HEK293 (cell line): ENCODE measurements at regions not wholly inside any gene's neighbourhood (a gene's known extent, or its start where the extent isn't known, plus 50 kb on each side); places are given as distances from the start of the nearest gene placed in this dataset.

Source experiments
- BCL11B ChIP-seq: fragments of 450-650 bp; formaldehyde crosslinking; IDR thresholded peaks from 2 replicates; pipeline ENCODE4 v1.5.1; 2016; ENCODE audit warnings: low read depth, missing biosample characterization, missing genetic modification characterization
- KLF7 ChIP-seq: fragments of 450-650 bp; formaldehyde crosslinking; IDR thresholded peaks from 2 replicates; pipeline ENCODE4 v1.5.1; 2016; ENCODE audit warnings: missing biosample characterization, missing genetic modification characterization, borderline replicate concordance
- PRDM1 ChIP-seq: fragments of 450-650 bp; formaldehyde crosslinking; IDR thresholded peaks from 2 replicates; pipeline ENCODE4; 2016; ENCODE audit warnings: missing biosample characterization, missing genetic modification characterization
- PRDM10 ChIP-seq: fragments of 450-650 bp; formaldehyde crosslinking; IDR thresholded peaks from 2 replicates; pipeline ENCODE4 v1.5.1; 2016; ENCODE audit warnings: missing biosample characterization, missing genetic modification characterization
- PRDM4 ChIP-seq: fragments of 450-650 bp; formaldehyde crosslinking; IDR thresholded peaks from 2 replicates; pipeline ENCODE4 v1.5.1; 2017; ENCODE audit warnings: missing biosample characterization, missing genetic modification characterization
- SALL2 ChIP-seq: fragments of 450-650 bp; formaldehyde crosslinking; IDR thresholded peaks from 2 replicates; pipeline ENCODE4 v1.5.0; 2017; ENCODE audit warnings: missing biosample characterization, mild to moderate bottlenecking, missing genetic modification characterization, borderline replicate concordance
- SP7 ChIP-seq: fragments of 450-650 bp; formaldehyde crosslinking; IDR thresholded peaks from 2 replicates; pipeline ENCODE4 v1.5.1; 2016; ENCODE audit warnings: missing biosample characterization, missing genetic modification characterization
- TCF7L2 ChIP-seq: IDR thresholded peaks from 2 replicates; pipeline ENCODE4 v1.6.1; 2011; ENCODE audit warnings: low read depth, mild to moderate bottlenecking, inconsistent platforms, low read length, moderate library complexity, borderline replicate concordance
- ZBTB48 ChIP-seq: fragments of 450-650 bp; formaldehyde crosslinking; IDR thresholded peaks from 2 replicates; pipeline ENCODE4 v1.5.1; 2016; ENCODE audit warnings: missing biosample characterization, missing genetic modification characterization
- ZBTB7A ChIP-seq: fragments of 450-650 bp; formaldehyde crosslinking; IDR thresholded peaks from 2 replicates; pipeline ENCODE4 v1.5.1; 2016; ENCODE audit warnings: low read depth, missing biosample characterization, missing genetic modification characterization
- ZNF132 ChIP-seq: fragments of 450-650 bp; formaldehyde crosslinking; IDR thresholded peaks from 2 replicates; pipeline ENCODE4 v1.5.1; 2017; ENCODE audit warnings: missing biosample characterization, missing genetic modification characterization, borderline replicate concordance
- ZNF140 ChIP-seq: fragments of 450-650 bp; formaldehyde crosslinking; IDR thresholded peaks from 2 replicates; pipeline ENCODE4 v1.5.1; 2016; ENCODE audit warnings: missing biosample characterization, missing genetic modification characterization
- ZNF184 ChIP-seq: fragments of 450-650 bp; IDR thresholded peaks from 2 replicates; pipeline ENCODE4 v1.5.1; 2018; ENCODE audit warnings: missing biosample characterization, mild to moderate bottlenecking, missing genetic modification characterization
- ZNF2 ChIP-seq: fragments of 450-650 bp; formaldehyde crosslinking; IDR thresholded peaks from 2 replicates; pipeline ENCODE4 v1.5.1; 2016; ENCODE audit warnings: missing biosample characterization, missing genetic modification characterization
- ZNF37A ChIP-seq: fragments of 450-650 bp; IDR thresholded peaks from 2 replicates; pipeline ENCODE4 v1.5.1; 2018; ENCODE audit warnings: missing biosample characterization, missing genetic modification characterization
- ZNF391 ChIP-seq: fragments of 450-650 bp; formaldehyde crosslinking; IDR thresholded peaks from 2 replicates; pipeline ENCODE4 v1.5.1; 2016; ENCODE audit warnings: low read depth, missing biosample characterization, missing genetic modification characterization, borderline replicate concordance
- ZNF449 ChIP-seq: fragments of 450-650 bp; formaldehyde crosslinking; IDR thresholded peaks from 2 replicates; pipeline ENCODE4 v1.5.1; 2017; ENCODE audit warnings: missing biosample characterization, mild to moderate bottlenecking, missing genetic modification characterization, moderate library complexity
- ZNF501 ChIP-seq: fragments of 450-650 bp; formaldehyde crosslinking; IDR thresholded peaks from 2 replicates; pipeline ENCODE4 v1.5.1; 2016; ENCODE audit warnings: missing biosample characterization, missing genetic modification characterization
- ZNF513 ChIP-seq: fragments of 450-650 bp; IDR thresholded peaks from 2 replicates; pipeline ENCODE4 v1.5.1; 2018; ENCODE audit warnings: missing biosample characterization, missing genetic modification characterization
- ZNF514 ChIP-seq: fragments of 450-650 bp; formaldehyde crosslinking; IDR thresholded peaks from 2 replicates; pipeline ENCODE4 v1.5.1; 2016; ENCODE audit warnings: missing biosample characterization, missing genetic modification characterization
- ZNF529 ChIP-seq: fragments of 450-650 bp; formaldehyde crosslinking; IDR thresholded peaks from 2 replicates; pipeline ENCODE4 v1.5.1; 2017; ENCODE audit warnings: missing genetic modification characterization, missing biosample characterization; ENCODE audit not compliant: insufficient replicate concordance
- ZNF548 ChIP-seq: fragments of 450-650 bp; formaldehyde crosslinking; IDR thresholded peaks from 2 replicates; pipeline ENCODE4 v1.5.1; 2016; ENCODE audit warnings: missing biosample characterization, missing genetic modification characterization
- ZNF585B ChIP-seq: fragments of 450-650 bp; formaldehyde crosslinking; IDR thresholded peaks from 2 replicates; pipeline ENCODE4 v1.5.1; 2016; ENCODE audit warnings: missing biosample characterization, missing genetic modification characterization
- ZNF596 ChIP-seq: fragments of 450-650 bp; IDR thresholded peaks from 2 replicates; pipeline ENCODE4 v1.5.0; 2018; ENCODE audit warnings: missing biosample characterization, mild to moderate bottlenecking, missing genetic modification characterization, moderate library complexity
- ZNF624 ChIP-seq: fragments of 450-650 bp; formaldehyde crosslinking; IDR thresholded peaks from 2 replicates; pipeline ENCODE4 v1.5.1; 2017; ENCODE audit warnings: missing biosample characterization, missing genetic modification characterization
- ZNF704 ChIP-seq: fragments of 450-650 bp; formaldehyde crosslinking; IDR thresholded peaks from 2 replicates; pipeline ENCODE4 v1.5.1; 2016; ENCODE audit warnings: missing biosample characterization, missing genetic modification characterization
- ZNF792 ChIP-seq: fragments of 450-650 bp; formaldehyde crosslinking; IDR thresholded peaks from 2 replicates; pipeline ENCODE4 v1.5.1; 2016; ENCODE audit warnings: missing biosample characterization, missing genetic modification characterization
- ZNF843 ChIP-seq: fragments of 450-650 bp; formaldehyde crosslinking; IDR thresholded peaks from 2 replicates; pipeline ENCODE4 v1.5.1; 2016; ENCODE audit warnings: missing biosample characterization, missing genetic modification characterization
- ZSCAN5A ChIP-seq: fragments of 450-650 bp; formaldehyde crosslinking; IDR thresholded peaks from 2 replicates; pipeline ENCODE4 v1.5.1; 2016; ENCODE audit warnings: missing biosample characterization, missing genetic modification characterization
- ZXDB ChIP-seq: fragments of 450-650 bp; formaldehyde crosslinking; IDR thresholded peaks from 2 replicates; pipeline ENCODE4 v1.5.1; 2016; ENCODE audit warnings: missing biosample characterization, missing genetic modification characterization

GRCh38 chr5:174533751-174534241 is 190.6 kb upstream of the MSX2 start (continued):
- peak; percentile 90 for TF ChIP-seq SP7
- TF ChIP-seq ZNF792 (tag by site-specific recombination), result no peak
- no peak for TF ChIP-seq ZNF132 (tag by site-specific recombination)
- no peak for TF ChIP-seq ZNF596
- TF ChIP-seq ZNF514 (tag by site-specific recombination), result no peak
- no peak for TF ChIP-seq KLF7 (tag by site-specific recombination)
- no peak for TF ChIP-seq ZNF585B (tag by site-specific recombination)
- TF ChIP-seq ZBTB48 (tag by site-specific recombination), result no peak
- no peak for TF ChIP-seq SALL2 (tag by site-specific recombination)
- no peak for TF ChIP-seq TCF7L2
- TF ChIP-seq PRDM1 (tag by site-specific recombination), result no peak
- no peak; the same call in 1 of the 2 replicates for TF ChIP-seq ZNF2 (tag by site-specific recombination)
- no peak for TF ChIP-seq ZNF449
- no peak for TF ChIP-seq BCL11B (tag by site-specific recombination)
- TF ChIP-seq ZNF843, result peak; percentile 84
- TF ChIP-seq ZNF624 (tag by site-specific recombination), result no peak
- no peak for TF ChIP-seq PRDM4 (tag by site-specific recombination)
- TF ChIP-seq ZSCAN5A (tag by site-specific recombination), result no peak
- peak; percentile 44 for TF ChIP-seq PRDM10 (tag by site-specific recombination)
- TF ChIP-seq ZNF501 (tag by site-specific recombination), result no peak
- no peak for TF ChIP-seq ZNF548 (tag by site-specific recombination)
- no peak for TF ChIP-seq ZNF140
- no peak for TF ChIP-seq ZNF391 (tag by site-specific recombination)
- TF ChIP-seq ZXDB (tag by site-specific recombination), result no peak
- TF ChIP-seq ZNF704 (tag by site-specific recombination), result no peak
- TF ChIP-seq ZNF37A, result no peak
- no peak for TF ChIP-seq ZNF513
- peak; percentile 74 for TF ChIP-seq ZNF184 (tag by site-specific recombination)
- no peak for TF ChIP-seq ZBTB7A (tag by site-specific recombination)
- TF ChIP-seq ZNF529, result no peak
